Activated naive CD4-positive, alpha-beta T cell treated with anti-CD3 and anti-CD28 coated beads, Interleukin-2, amount 50 U/mL, for 24 hours (primary cell): ENCODE measurements at regions not wholly inside any gene's neighbourhood (a gene's known extent, or its start where the extent isn't known, plus 50 kb on each side); places are given as distances from the start of the nearest gene placed in this dataset.

ENCODE experiments used
- H3K27ac Mint-ChIP-seq: one replicate; pipeline ENCODE4 v1.8.0; 2021; ENCODE audit warnings: mild to moderate bottlenecking, mixed read lengths
- H3K27me3 Mint-ChIP-seq: one replicate; pipeline ENCODE4 v1.8.0; 2021; ENCODE audit warnings: mixed read lengths
- H3K36me3 Mint-ChIP-seq: one replicate; pipeline ENCODE4 v1.8.0; 2021; ENCODE audit warnings: mixed read lengths
- H3K4me1 Mint-ChIP-seq: one replicate; pipeline ENCODE4 v1.8.0; 2021; ENCODE audit warnings: mixed read lengths
- H3K4me3 Mint-ChIP-seq: one replicate; pipeline ENCODE4 v1.8.0; 2021; ENCODE audit warnings: mild to moderate bottlenecking, mixed read lengths
- H3K9me3 Mint-ChIP-seq: one replicate; pipeline ENCODE4 v1.8.0; 2021; ENCODE audit warnings: mixed read lengths

GRCh38 chr12:25781232-25781631 lies 177.2 kb upstream of the RASSF8 start:
- H3K27me3 Mint-ChIP-seq: peaks cover 4% of the 10 kb centered on the region
- no peak overlapping the region for H3K27ac Mint-ChIP-seq
- no peaks in the 10 kb centered on the region for H3K9me3 Mint-ChIP-seq
- H3K4me1 Mint-ChIP-seq: no peaks in the 10 kb centered on the region
- no peaks in the 10 kb centered on the region for H3K36me3 Mint-ChIP-seq
- no peak overlapping the region for H3K4me3 Mint-ChIP-seq

- Mint-ChIP-seq H3K36me3 (no peaks in the 10 kb centered on the region), H3K27ac (no peak overlapping the region), H3K4me3 (no peak overlapping the region), H3K9me3 (no peaks in the 10 kb centered on the region), H3K27me3 (peaks cover 4% of the 10 kb centered on the region), H3K4me1 (no peaks in the 10 kb centered on the region)
Measured at GRCh38 chr12:25783566-25783965, 174.9 kb upstream of the RASSF8 start.

GRCh38 chr12:25784669-25785068 lies 173.8 kb upstream of the RASSF8 start:
- H3K4me3 Mint-ChIP-seq: no peak overlapping the region
- no peaks in the 10 kb centered on the region for H3K36me3 Mint-ChIP-seq
- H3K9me3 Mint-ChIP-seq: no peaks in the 10 kb centered on the region
- no peak overlapping the region for H3K27ac Mint-ChIP-seq
- peaks cover 4% of the 10 kb centered on the region for H3K27me3 Mint-ChIP-seq
- H3K4me1 Mint-ChIP-seq: no peaks in the 10 kb centered on the region

- Mint-ChIP-seq H3K9me3 (no peaks in the 10 kb centered on the region), H3K4me3 (no peak overlapping the region), H3K27me3 (peaks cover 2% of the 10 kb centered on the region), H3K36me3 (no peaks in the 10 kb centered on the region), H3K4me1 (no peaks in the 10 kb centered on the region), H3K27ac (no peak overlapping the region)
Measured at GRCh38 chr12:25785134-25785533, 173.3 kb upstream of the RASSF8 start.

GRCh38 chr12:25787701-25788100 lies 170.8 kb upstream of the RASSF8 start:
- H3K4me3 Mint-ChIP-seq: no peak overlapping the region
- H3K27me3 Mint-ChIP-seq: peaks cover 2% of the 10 kb centered on the region
- no peak overlapping the region for H3K27ac Mint-ChIP-seq
- H3K4me1 Mint-ChIP-seq: no peaks in the 10 kb centered on the region
- H3K36me3 Mint-ChIP-seq: no peaks in the 10 kb centered on the region
- no peaks in the 10 kb centered on the region for H3K9me3 Mint-ChIP-seq

GRCh38 chr12:25788707-25789442 lies 169.6 kb upstream of the RASSF8 start:
- no peaks in the 10 kb centered on the region for H3K9me3 Mint-ChIP-seq
- H3K27ac Mint-ChIP-seq: no peak overlapping the region
- H3K4me3 Mint-ChIP-seq: no peak overlapping the region
- no peaks in the 10 kb centered on the region for H3K36me3 Mint-ChIP-seq
- H3K27me3 Mint-ChIP-seq: peaks cover 2% of the 10 kb centered on the region
- no peaks in the 10 kb centered on the region for H3K4me1 Mint-ChIP-seq

GRCh38 chr12:25789541-25789944 lies 168.9 kb upstream of the RASSF8 start:
- Mint-ChIP-seq H3K4me3 (no peak overlapping the region), H3K9me3 (no peaks in the 10 kb centered on the region), H3K27me3 (no peaks in the 10 kb centered on the region), H3K4me1 (no peaks in the 10 kb centered on the region), H3K27ac (no peak overlapping the region), H3K36me3 (no peaks in the 10 kb centered on the region)

GRCh38 chr12:25792031-25792430 lies 166.5 kb upstream of the RASSF8 start:
- Mint-ChIP-seq H3K4me3 (no peak overlapping the region), H3K27ac (no peak overlapping the region), H3K9me3 (no peaks in the 10 kb centered on the region), H3K27me3 (no peaks in the 10 kb centered on the region), H3K4me1 (no peaks in the 10 kb centered on the region), H3K36me3 (no peaks in the 10 kb centered on the region)

GRCh38 chr12:25793196-25793595 lies 165.3 kb upstream of the RASSF8 start:
- no peaks in the 10 kb centered on the region for H3K36me3 Mint-ChIP-seq
- no peaks in the 10 kb centered on the region for H3K4me1 Mint-ChIP-seq
- H3K27ac Mint-ChIP-seq: no peak overlapping the region
- H3K27me3 Mint-ChIP-seq: no peaks in the 10 kb centered on the region
- no peaks in the 10 kb centered on the region for H3K9me3 Mint-ChIP-seq
- H3K4me3 Mint-ChIP-seq: no peak overlapping the region

- Mint-ChIP-seq H3K4me3 (no peak overlapping the region), H3K4me1 (no peaks in the 10 kb centered on the region), H3K9me3 (no peaks in the 10 kb centered on the region), H3K27me3 (no peaks in the 10 kb centered on the region), H3K36me3 (no peaks in the 10 kb centered on the region), H3K27ac (no peak overlapping the region)
Measured at GRCh38 chr12:25794571-25794970, 163.9 kb upstream of the RASSF8 start.

GRCh38 chr12:25796523-25797000 lies 161.9 kb upstream of the RASSF8 start:
- Mint-ChIP-seq H3K27ac (no peak overlapping the region), H3K4me3 (no peak overlapping the region), H3K36me3 (no peaks in the 10 kb centered on the region), H3K4me1 (peaks cover 6% of the 10 kb centered on the region), H3K9me3 (no peaks in the 10 kb centered on the region), H3K27me3 (no peaks in the 10 kb centered on the region)

- H3K27me3 Mint-ChIP-seq: no peaks in the 10 kb centered on the region
- H3K4me1 Mint-ChIP-seq: peaks cover 6% of the 10 kb centered on the region
- H3K36me3 Mint-ChIP-seq: no peaks in the 10 kb centered on the region
- H3K4me3 Mint-ChIP-seq: no peak overlapping the region
- no peaks in the 10 kb centered on the region for H3K9me3 Mint-ChIP-seq
- no peak overlapping the region for H3K27ac Mint-ChIP-seq
Measured at GRCh38 chr12:25797386-25797785, 161.1 kb upstream of the RASSF8 start.

GRCh38 chr12:25797949-25798348 lies 160.5 kb upstream of the RASSF8 start:
- Mint-ChIP-seq H3K9me3 (no peaks in the 10 kb centered on the region), H3K36me3 (no peaks in the 10 kb centered on the region), H3K27ac (no peak overlapping the region), H3K4me1 (peaks cover 6% of the 10 kb centered on the region), H3K4me3 (no peak overlapping the region), H3K27me3 (no peaks in the 10 kb centered on the region)

- H3K4me3 Mint-ChIP-seq: no peak overlapping the region
- H3K9me3 Mint-ChIP-seq: no peaks in the 10 kb centered on the region
- no peaks in the 10 kb centered on the region for H3K36me3 Mint-ChIP-seq
- H3K27me3 Mint-ChIP-seq: no peaks in the 10 kb centered on the region
- no peak overlapping the region for H3K27ac Mint-ChIP-seq
- peaks cover 6% of the 10 kb centered on the region for H3K4me1 Mint-ChIP-seq
Measured at GRCh38 chr12:25800101-25800500, 158.4 kb upstream of the RASSF8 start.

- Mint-ChIP-seq H3K9me3 (no peaks in the 10 kb centered on the region), H3K27ac (no peak overlapping the region), H3K36me3 (no peaks in the 10 kb centered on the region), H3K27me3 (no peaks in the 10 kb centered on the region), H3K4me1 (peaks cover 15% of the 10 kb centered on the region), H3K4me3 (no peak overlapping the region)
Measured at GRCh38 chr12:25801734-25802133, 156.7 kb upstream of the RASSF8 start.

- no peaks in the 10 kb centered on the region for H3K36me3 Mint-ChIP-seq
- no peaks in the 10 kb centered on the region for H3K27me3 Mint-ChIP-seq
- no peak overlapping the region for H3K27ac Mint-ChIP-seq
- no peaks in the 10 kb centered on the region for H3K9me3 Mint-ChIP-seq
- H3K4me3 Mint-ChIP-seq: no peak overlapping the region
- H3K4me1 Mint-ChIP-seq: peaks cover 15% of the 10 kb centered on the region
Measured at GRCh38 chr12:25802143-25802542, 156.3 kb upstream of the RASSF8 start.
